ENCODE measurements at regions not wholly inside any gene's neighbourhood (a gene's known extent, or its start where the extent isn't known, plus 50 kb on each side); places are given as distances from the start of the nearest gene placed in this dataset.

DNA sequence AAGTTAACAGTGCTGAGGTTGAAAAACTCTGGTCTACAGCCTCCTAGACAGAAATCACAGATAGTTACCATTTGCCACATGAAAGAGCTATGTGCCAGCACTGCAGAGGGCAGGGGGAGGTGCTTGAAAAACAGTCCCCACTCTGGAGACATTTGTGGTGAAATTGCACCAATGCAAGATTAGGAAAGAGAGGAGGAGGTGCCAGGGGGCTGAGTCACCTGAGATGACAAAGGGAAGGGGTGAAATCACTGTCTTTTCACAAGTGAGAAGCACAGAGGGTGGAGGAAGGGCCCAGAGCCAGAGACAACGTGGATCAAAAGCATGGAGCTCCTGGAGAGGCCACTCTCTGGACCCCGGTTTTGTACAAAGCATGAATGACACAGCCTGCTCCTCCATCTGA is 196.3 kb downstream of the BUD13 start:
- TF ChIP-seq, protein P1, sequence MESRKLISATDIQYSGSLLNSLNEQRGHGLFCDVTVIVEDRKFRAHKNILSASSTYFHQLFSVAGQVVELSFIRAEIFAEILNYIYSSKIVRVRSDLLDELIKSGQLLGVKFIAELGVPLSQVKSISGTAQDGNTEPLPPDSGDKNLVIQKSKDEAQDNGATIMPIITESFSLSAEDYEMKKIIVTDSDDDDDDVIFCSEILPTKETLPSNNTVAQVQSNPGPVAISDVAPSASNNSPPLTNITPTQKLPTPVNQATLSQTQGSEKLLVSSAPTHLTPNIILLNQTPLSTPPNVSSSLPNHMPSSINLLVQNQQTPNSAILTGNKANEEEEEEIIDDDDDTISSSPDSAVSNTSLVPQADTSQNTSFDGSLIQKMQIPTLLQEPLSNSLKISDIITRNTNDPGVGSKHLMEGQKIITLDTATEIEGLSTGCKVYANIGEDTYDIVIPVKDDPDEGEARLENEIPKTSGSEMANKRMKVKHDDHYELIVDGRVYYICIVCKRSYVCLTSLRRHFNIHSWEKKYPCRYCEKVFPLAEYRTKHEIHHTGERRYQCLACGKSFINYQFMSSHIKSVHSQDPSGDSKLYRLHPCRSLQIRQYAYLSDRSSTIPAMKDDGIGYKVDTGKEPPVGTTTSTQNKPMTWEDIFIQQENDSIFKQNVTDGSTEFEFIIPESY (IDR thresholded peaks at IDR 0.05) = no peak
- TF ChIP-seq YY1 (IDR thresholded peaks at IDR 0.05) (no peak), HNF4A (conservative IDR thresholded peaks at IDR 0.05) (no peak), RXRA (IDR thresholded peaks at IDR 0.05) (no peak), FOXA1 (IDR thresholded peaks at IDR 0.05) (no peak), FOXA2 (IDR thresholded peaks at IDR 0.05) (no peak), JUND (IDR thresholded peaks at IDR 0.05) (no peak), HNF4G (IDR thresholded peaks at IDR 0.05) (no peak)
- peaks cover 0 to 20% (median 4%) of the 10 kb centered on the region in 4 donors for H3K27me3 ChIP-seq (ENCODE audit: control insufficient read depth in 4 of 4, insufficient read depth in 4 of 4, low read length in 3 of 4)
- H3K9me3 ChIP-seq (ENCODE audit: control insufficient read depth in 4 of 4, low read length in 3 of 4) = no peaks in the 10 kb centered on the region
- DNase-seq (ENCODE audit: low spot score) = no peak
- no peak overlapping the region for H3K27ac ChIP-seq (ENCODE audit: low read depth in 1 of 2, low read length in 2 of 2)
- no peaks in the 10 kb centered on the region for H3K36me3 ChIP-seq (ENCODE audit: control insufficient read depth in 4 of 4, insufficient read depth in 3 of 4, low read depth in 1 of 4, low read length in 3 of 4)
- no peak overlapping the region for H3K4me3 ChIP-seq (ENCODE audit: low read depth in 1 of 3, low read length in 3 of 3)
- peaks cover 0 to 3% (median 0%) of the 10 kb centered on the region in 4 donors for H3K4me1 ChIP-seq (ENCODE audit: control insufficient read depth in 4 of 4, insufficient read depth in 4 of 4, low read length in 3 of 4)
- WGBS = 32% methylated on average over 2 of the region's 2 CpGs
- H3K9ac ChIP-seq (ENCODE audit: low read depth in 1 of 2, low read length in 2 of 2) = no peak overlapping the region

GRCh38 chr11:116567721-116568242 is 205.0 kb downstream of the BUD13 start:
- no peak for TF ChIP-seq GABPA (IDR thresholded peaks at IDR 0.05 in 1 of 2, conservative IDR thresholded peaks at IDR 0.05 in 1 of 2)
- TF ChIP-seq NR2F2 (IDR thresholded peaks at IDR 0.05) = no peak
- TF ChIP-seq HNF4G (IDR thresholded peaks at IDR 0.05) = no peak
- TF ChIP-seq CTCF (IDR thresholded peaks at IDR 0.05; ENCODE audit: low read depth, low read length, missing input control) = no peak
- no peak for TF ChIP-seq REST (IDR thresholded peaks at IDR 0.05)
- no peak for TF ChIP-seq ATF3 (IDR thresholded peaks at IDR 0.05)
- no peak for TF ChIP-seq TAF1 (conservative IDR thresholded peaks at IDR 0.05)
- no peak for TF ChIP-seq EGR1 (IDR thresholded peaks at IDR 0.05; ENCODE audit: low read depth in 2 of 2)
- H3K9me3 ChIP-seq (ENCODE audit: control insufficient read depth in 4 of 4, low read length in 3 of 4) = no peaks in the 10 kb centered on the region
- WGBS = 83% methylated on average over 9 of the region's 9 CpGs
- no peaks in the 10 kb centered on the region for H3K4me1 ChIP-seq (ENCODE audit: control insufficient read depth in 4 of 4, insufficient read depth in 4 of 4, low read length in 3 of 4)
- H3K4me3 ChIP-seq (ENCODE audit: low read depth in 1 of 3, low read length in 3 of 3) = no peak overlapping the region
- no peak overlapping the region for H3K9ac ChIP-seq (ENCODE audit: low read depth in 1 of 2, low read length in 2 of 2)
- H3K27me3 ChIP-seq (ENCODE audit: control insufficient read depth in 4 of 4, insufficient read depth in 4 of 4, low read length in 3 of 4) = no peaks in the 10 kb centered on the region
- H3K27ac ChIP-seq (ENCODE audit: low read depth in 1 of 2, low read length in 2 of 2) = no peak overlapping the region
- DNase-seq (ENCODE audit: low spot score) = no peak
- no peaks in the 10 kb centered on the region for H3K36me3 ChIP-seq (ENCODE audit: control insufficient read depth in 4 of 4, insufficient read depth in 3 of 4, low read depth in 1 of 4, low read length in 3 of 4)
